ENCODE measurements at regions not wholly inside any gene's neighbourhood (a gene's known extent, or its start where the extent isn't known, plus 50 kb on each side); places are given as distances from the start of the nearest gene placed in this dataset.

DNA sequence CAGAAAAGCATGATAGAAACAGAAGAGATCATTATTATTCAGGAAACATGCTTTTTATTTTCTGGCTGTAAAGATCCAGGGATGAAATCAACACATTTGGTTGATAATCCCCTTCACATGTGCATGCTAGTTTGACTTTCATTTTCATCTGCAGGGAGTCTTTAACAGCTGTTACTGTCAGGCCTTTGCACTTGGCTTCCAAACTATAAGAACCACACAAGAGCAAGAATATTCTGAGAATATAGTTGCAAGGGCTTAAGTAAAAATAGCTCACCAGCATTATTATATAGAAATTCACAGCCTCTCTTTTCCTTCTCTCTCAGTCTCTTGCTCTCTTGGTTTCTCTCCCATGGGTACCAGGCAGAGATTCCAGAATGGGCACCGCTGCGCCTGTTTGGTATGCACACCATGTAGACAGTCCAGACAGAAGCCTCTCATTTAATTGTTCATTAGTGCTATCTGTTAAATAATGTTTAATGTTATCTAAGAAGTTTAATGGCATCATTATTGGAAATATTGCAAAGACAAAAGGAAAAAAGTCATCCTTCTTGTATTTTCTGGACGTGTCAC lies 622.3 kb upstream of the PLXNA2 start:
- no peak for DNase-seq

- no peak for DNase-seq
Measured at GRCh38 chr1:208868554-208868953, 624.4 kb upstream of the PLXNA2 start.

GRCh38 chr1:208874915-208875314 lies 630.7 kb upstream of the PLXNA2 start:
- DNase-seq, result no peak

- no peak for DNase-seq
Measured at GRCh38 chr1:208879022-208879421, 634.8 kb upstream of the PLXNA2 start.

DNA sequence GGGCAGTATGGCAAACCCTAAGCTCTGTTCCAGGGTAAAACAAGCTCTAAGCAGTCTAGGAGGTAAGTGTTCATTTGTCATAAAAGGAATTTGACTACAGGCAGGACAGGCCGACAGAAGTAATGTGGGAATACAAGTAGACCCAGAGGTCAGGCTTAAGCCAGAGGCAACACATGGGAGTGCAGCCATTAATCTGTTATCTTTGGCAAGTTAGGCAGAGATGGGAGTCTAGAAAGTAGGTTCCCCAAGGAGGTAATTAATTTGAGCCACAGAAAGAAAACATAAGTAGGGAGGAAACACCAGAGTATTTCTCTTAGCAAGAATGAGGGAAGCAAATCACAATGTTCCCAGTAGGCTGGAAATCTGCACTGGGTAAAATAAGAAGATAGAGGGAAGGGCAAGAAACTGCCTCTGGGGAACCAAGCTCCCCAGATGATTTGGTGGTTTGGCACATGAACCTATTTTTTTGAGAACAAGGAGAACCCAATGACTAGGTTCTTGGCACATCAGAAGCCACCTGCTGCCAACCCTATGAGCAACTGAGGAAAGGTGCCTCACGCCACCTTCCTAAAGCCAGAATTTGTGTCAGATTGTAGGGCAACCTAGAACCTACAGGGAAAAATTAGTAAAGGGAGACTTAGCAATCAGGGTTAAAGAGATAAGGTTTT lies 636.4 kb upstream of the PLXNA2 start:
- peak; percentile 55 for DNase-seq

DNA sequence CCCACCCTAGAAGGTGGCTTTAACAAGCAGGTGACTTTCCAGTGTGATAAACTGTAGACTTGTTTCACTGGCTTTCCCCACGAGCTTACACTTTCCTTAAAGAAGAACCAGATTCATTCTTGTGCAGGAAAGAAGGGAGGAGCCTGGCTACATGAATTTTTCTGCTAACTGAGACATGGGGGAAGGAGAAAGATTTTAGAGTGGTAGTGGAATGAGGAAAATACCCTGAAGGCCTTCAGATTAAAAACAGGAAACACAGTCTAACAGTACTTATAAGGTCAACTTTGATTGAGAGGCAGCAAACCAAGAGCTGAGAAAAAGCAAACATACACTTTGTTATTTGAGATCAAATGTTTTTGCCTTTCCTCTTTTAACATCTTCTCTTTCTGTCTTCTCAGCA lies 640.9 kb upstream of the PLXNA2 start:
- DNase-seq, result no peak

- no peak for DNase-seq
Measured at GRCh38 chr1:208885650-208886049, 641.5 kb upstream of the PLXNA2 start.

DNA sequence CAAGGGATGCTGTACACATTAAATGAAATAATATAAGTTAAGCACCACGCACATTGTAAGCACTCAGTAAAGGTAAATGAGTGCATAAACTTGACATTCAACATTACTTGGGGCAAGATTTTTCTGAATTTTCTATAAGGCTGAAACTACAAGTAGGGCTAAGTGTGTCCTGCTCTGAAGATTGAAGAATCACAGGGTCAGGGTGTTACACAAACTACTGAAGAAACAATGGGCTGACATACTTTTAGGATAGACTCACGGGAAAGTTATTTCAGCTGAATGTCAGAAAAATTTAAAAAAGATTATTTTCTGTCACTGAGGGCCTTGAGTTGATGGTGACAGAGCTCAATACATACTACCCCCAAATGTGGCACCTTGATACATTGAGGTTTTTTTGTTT lies 644.2 kb upstream of the PLXNA2 start:
- DNase-seq, result no peak

DNA sequence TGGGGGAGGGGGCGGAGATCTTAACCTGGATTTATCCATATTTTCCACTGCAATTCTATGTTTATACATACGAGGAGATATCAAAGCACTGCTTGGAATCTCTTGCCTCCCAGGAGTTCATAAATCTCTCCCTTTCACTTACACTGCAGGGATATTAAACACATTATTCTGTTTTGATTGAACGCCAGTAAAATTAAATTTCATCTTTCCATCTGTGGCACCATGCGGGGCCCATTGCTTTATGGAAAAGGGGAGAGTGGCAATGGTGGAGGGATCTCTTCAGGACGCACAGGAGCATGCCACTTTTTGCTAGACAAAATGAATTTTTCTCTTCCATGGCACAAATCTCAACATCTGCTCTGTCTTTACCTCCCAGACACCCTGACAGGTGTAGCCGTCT lies 648.0 kb upstream of the PLXNA2 start:
- DNase-seq, result no peak

DNA sequence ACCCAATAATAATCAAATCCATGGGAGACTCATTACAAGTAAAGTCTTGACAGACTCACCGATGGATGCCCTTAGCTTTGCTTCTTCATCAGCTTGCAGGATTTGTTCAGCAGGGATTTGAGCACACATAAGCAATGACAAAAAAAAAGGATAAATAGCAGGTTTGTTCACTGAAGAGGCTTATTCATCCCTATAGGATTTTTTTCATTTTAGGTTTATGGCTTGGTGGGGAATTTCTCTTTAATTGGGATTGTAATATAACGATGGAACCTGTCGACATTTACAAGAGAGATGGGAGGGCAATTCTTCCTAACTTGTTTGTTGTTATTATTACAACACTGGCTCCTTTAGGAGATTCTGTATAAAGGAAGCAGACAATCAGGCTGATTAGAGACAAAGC lies 649.1 kb upstream of the PLXNA2 start:
- DNase-seq, result no peak

DNA sequence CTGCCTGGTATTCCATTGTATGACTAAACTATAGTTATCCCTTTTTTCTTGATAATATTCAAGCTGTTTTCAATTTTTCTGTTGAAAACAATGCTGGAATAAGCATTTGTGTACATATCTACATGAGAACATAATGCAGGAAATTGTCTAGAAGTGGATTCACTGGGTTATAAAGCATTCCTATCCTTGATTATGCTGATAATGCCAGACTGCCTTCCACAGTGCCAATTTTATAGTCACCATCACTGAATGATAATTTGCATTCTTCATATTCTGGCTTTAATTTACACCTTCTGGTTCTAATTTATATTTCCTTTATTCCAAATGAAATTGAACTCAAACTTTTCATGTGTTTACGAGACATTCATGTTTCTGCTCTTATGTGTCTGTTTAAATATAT lies 651.0 kb upstream of the PLXNA2 start:
- DNase-seq, result no peak

- DNase-seq, result no peak
Measured at GRCh38 chr1:208895820-208896219, 651.6 kb upstream of the PLXNA2 start.

GRCh38 chr1:208896768-208897167 lies 652.6 kb upstream of the PLXNA2 start:
- no peak for DNase-seq

- DNase-seq, result no peak
Measured at GRCh38 chr1:208899438-208899837, 655.3 kb upstream of the PLXNA2 start.

DNA sequence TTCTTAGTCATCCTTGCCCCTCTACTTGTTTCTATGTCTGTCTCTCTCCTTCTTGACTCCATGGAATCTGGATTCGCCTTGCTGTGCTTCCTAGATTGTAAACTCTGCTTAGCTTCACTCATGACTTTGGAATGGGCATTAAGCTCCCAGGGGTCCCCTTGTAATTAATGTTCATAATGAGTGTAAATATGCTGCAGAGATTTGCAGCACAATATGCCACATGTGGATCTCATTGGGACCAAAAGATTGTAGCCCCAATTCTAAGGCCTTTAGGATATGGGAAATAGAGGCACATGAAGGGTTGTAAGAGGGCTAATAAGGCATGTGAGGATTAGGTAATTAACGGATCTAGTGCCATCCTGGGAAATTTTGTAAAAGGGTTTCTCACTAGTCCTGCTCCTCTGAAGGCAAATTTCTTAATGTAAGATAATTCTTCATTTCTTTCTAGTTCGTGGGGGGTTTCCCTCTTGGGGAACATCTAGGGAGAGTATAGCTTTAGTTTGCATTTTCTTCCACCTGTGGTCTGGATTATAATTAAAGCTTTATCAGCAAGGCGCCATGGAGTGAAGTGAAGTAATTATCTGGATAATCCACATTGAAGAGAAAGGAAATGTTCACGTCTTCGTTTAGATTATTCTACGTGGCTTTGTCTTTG lies 659.2 kb upstream of the PLXNA2 start:
- no peak for DNase-seq

GRCh38 chr1:208907790-208908189 lies 663.6 kb upstream of the PLXNA2 start:
- DNase-seq, result no peak

GRCh38 chr1:208909011-208909984 lies 665.1 kb upstream of the PLXNA2 start:
- DNase-seq, result no peak

GRCh38 chr1:208910161-208910560 lies 666.0 kb upstream of the PLXNA2 start:
- no peak for DNase-seq

DNA sequence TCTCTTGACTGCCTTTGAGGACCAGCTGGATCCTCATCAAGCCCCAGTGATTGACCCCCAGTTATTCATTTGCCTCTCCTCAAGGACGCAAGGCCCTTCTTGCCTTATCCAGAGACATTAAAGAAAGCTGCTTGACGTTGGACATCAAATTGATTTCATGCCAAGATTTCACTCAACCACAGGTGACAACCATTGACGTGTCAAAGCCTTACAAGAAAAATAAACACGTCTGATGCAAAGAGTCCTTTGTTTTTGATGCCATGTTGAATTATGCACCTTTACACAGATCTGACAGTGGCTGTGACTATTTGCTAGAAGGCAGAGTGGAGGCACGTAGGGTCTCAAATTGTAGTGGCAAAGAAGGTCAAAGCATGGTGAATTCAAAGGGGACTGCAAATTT lies 666.2 kb upstream of the CAMK1G start:
- DNase-seq, result no peak

DNA sequence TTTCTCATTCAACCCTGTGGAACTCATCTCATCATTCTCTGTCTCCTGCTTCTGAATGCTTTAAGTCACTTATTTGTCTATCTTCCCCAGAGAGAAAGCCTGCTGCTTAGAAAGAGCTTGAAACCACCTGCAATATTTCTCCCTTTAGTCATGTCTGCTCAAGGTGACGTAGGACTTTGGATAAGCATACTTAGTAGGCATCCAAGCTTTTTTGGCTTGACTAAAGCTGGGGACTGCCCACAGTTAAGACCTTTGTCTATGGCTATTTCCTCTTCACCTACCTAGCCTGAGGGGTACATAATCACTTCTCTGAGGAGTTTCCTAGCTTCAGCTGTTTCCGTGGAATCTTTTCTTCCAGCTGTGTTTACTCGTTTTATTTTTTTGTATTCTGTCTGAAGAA lies 665.8 kb upstream of the CAMK1G start:
- no peak for DNase-seq

GRCh38 chr1:208918160-208918559 lies 665.4 kb upstream of the CAMK1G start:
- DNase-seq, result no peak

DNA sequence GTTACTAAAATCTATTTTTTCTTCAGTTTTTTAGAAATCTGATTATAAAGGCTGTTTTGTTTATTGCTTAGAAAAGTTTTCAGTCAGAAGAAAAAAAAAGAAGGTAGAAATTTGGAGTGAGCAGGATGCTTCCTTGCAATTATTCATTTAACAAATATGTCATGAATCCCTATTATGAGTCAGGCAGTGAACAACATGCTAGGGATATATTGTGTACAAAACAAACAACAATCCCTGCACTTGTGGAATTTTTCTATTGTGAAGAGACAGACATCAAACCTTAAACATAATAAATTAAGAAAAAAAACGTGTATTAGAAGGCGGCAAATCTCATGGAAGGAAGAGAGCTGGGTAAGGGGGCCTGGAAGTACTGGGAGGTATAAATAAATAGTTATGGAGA lies 664.1 kb upstream of the CAMK1G start:
- peak; percentile 22 for DNase-seq

- no peak for DNase-seq
Measured at GRCh38 chr1:208921259-208921658, 662.3 kb upstream of the CAMK1G start.
